ENCODE measurements at regions not wholly inside any gene's neighbourhood (a gene's known extent, or its start where the extent isn't known, plus 50 kb on each side); places are given as distances from the start of the nearest gene placed in this dataset.

DNA sequence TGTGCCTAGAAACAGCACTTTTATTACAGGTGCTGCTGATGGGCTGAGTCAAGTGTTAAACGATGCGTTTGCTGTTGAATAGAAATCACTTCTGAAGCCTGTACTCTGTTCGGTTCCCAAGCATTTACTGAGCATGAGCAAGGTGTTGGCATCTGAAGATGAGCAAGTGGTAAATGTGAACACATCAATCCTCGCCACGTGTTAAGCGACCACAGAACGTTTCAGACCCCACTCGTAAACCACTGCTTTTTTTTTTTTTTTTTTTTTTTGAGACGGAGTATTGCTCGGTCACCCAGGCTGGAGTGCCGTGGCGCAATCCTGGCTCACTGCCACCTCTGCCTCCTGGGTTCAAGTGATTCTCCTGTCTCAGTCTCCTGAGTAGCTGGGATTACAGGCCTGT, 241.2 kb downstream of the SETD4 start:
- ChIA-PET CTCF (no interaction called here), POLR2A (no interaction called here)
- H3K4me1 ChIP-seq (ENCODE audit: control insufficient read depth, insufficient read depth, low read length), result no peaks in the 10 kb centered on the region
- H3K36me3 ChIP-seq (ENCODE audit: control insufficient read depth in 2 of 2, insufficient read depth in 1 of 2, low read length in 2 of 2), result no peaks in the 10 kb centered on the region
- TF ChIP-seq ZNF843 (tag by site-specific recombination; IDR thresholded peaks at IDR 0.05) (no peak), ZNF558 (tag by site-specific recombination; IDR thresholded peaks at IDR 0.05) (no peak), SCRT1 (tag by site-specific recombination; IDR thresholded peaks at IDR 0.05; ENCODE audit: borderline replicate concordance) (no peak), ZNF324 (tag by site-specific recombination; IDR thresholded peaks at IDR 0.05) (no peak)
- TF ChIP-seq, protein P1, sequence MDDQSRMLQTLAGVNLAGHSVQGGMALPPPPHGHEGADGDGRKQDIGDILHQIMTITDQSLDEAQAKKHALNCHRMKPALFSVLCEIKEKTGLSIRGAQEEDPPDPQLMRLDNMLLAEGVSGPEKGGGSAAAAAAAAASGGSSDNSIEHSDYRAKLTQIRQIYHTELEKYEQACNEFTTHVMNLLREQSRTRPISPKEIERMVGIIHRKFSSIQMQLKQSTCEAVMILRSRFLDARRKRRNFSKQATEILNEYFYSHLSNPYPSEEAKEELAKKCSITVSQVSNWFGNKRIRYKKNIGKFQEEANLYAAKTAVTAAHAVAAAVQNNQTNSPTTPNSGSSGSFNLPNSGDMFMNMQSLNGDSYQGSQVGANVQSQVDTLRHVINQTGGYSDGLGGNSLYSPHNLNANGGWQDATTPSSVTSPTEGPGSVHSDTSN (CRISPR knock-in tag; IDR thresholded peaks at IDR 0.05), result no peak
- H3K27ac ChIP-seq (ENCODE audit: extremely low read depth, low read depth, low read length), result no peak overlapping the region
- H3K9me3 ChIP-seq (ENCODE audit: control insufficient read depth, insufficient read depth, low read depth, low read length), result no peaks in the 10 kb centered on the region
- no peak overlapping the region for H3K4me3 ChIP-seq (ENCODE audit: low read depth, low read length)

- H3K36me3 ChIP-seq (ENCODE audit: control insufficient read depth in 2 of 2, insufficient read depth in 1 of 2, low read length in 2 of 2), result no peaks in the 10 kb centered on the region
- H3K4me1 ChIP-seq (ENCODE audit: control insufficient read depth, insufficient read depth, low read length), result no peaks in the 10 kb centered on the region
- H3K27ac ChIP-seq (ENCODE audit: extremely low read depth, low read depth, low read length), result no peak overlapping the region
- CTCF ChIA-PET, result no interaction called here
- H3K4me3 ChIP-seq (ENCODE audit: low read depth, low read length), result no peak overlapping the region
- no peaks in the 10 kb centered on the region for H3K9me3 ChIP-seq (ENCODE audit: control insufficient read depth, insufficient read depth, low read depth, low read length)
- POLR2A ChIA-PET, result no interaction called here
- TF ChIP-seq ZNF558 (tag by site-specific recombination; IDR thresholded peaks at IDR 0.05) (no peak), ZNF555 (tag by site-specific recombination; conservative IDR thresholded peaks at IDR 0.05) (no peak), ZNF837 (tag by site-specific recombination; IDR thresholded peaks at IDR 0.05) (no peak), ZXDB (tag by site-specific recombination; IDR thresholded peaks at IDR 0.05) (no peak), CTCF (tag by site-specific recombination; IDR thresholded peaks at IDR 0.05) (no peak), ZNF2 (tag by site-specific recombination; IDR thresholded peaks at IDR 0.05) (no peak), ZBTB49 (tag by site-specific recombination; IDR thresholded peaks at IDR 0.05; ENCODE audit: low read depth) (no peak)
Observed at GRCh38 chr21:35818597-35818996, 241.7 kb downstream of the SETD4 start.

- ChIA-PET POLR2A (no interaction called here), CTCF (interaction anchor here (0.6 kb wide), 2 partner anchors 134 to 621 kb away, joined by 3 to 6 read pairs; no protein-coding TSS in a partner anchor)
- H3K27ac ChIP-seq (ENCODE audit: extremely low read depth, low read depth, low read length), result no peak overlapping the region
- TF ChIP-seq ZNF626 (tag by site-specific recombination; IDR thresholded peaks at IDR 0.05) (no peak), ZNF221 (tag by site-specific recombination; IDR thresholded peaks at IDR 0.05; ENCODE audit: borderline replicate concordance) (no peak), IKZF3 (tag by site-specific recombination; IDR thresholded peaks at IDR 0.05) (no peak), ZNF311 (tag by site-specific recombination; IDR thresholded peaks at IDR 0.05; ENCODE audit: borderline replicate concordance) (no peak), YY2 (tag by site-specific recombination; IDR thresholded peaks at IDR 0.05) (no peak), RBAK (tag by site-specific recombination; IDR thresholded peaks at IDR 0.05) (no peak), ZNF514 (tag by site-specific recombination; IDR thresholded peaks at IDR 0.05) (no peak), ZBTB48 (tag by site-specific recombination; IDR thresholded peaks at IDR 0.05) (no peak), ZNF530 (tag by site-specific recombination; IDR thresholded peaks at IDR 0.05; ENCODE audit: low read depth) (no peak)
- TF ChIP-seq, protein P2, sequence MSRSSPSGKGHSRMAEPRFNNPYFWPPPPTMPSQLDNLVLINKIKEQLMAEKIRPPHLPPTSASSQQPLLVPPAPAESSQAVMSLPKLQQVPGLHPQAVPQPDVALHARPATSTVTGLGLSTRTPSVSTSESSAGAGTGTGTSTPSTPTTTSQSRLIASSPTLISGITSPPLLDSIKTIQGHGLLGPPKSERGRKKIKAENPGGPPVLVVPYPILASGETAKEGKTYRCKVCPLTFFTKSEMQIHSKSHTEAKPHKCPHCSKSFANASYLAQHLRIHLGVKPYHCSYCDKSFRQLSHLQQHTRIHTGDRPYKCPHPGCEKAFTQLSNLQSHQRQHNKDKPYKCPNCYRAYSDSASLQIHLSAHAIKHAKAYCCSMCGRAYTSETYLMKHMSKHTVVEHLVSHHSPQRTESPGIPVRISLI (tag by site-specific recombination; IDR thresholded peaks at IDR 0.05), result no peak
- no peaks in the 10 kb centered on the region for H3K9me3 ChIP-seq (ENCODE audit: control insufficient read depth, insufficient read depth, low read depth, low read length)
- no peaks in the 10 kb centered on the region for H3K36me3 ChIP-seq (ENCODE audit: control insufficient read depth in 2 of 2, insufficient read depth in 1 of 2, low read length in 2 of 2)
- H3K4me1 ChIP-seq (ENCODE audit: control insufficient read depth, insufficient read depth, low read length), result no peaks in the 10 kb centered on the region
- no peak overlapping the region for H3K4me3 ChIP-seq (ENCODE audit: low read depth, low read length)
Observed at GRCh38 chr21:35814858-35815619, 245.3 kb downstream of the SETD4 start.

Measured in HEK293 (cell line).